ENCODE measurements at regions not wholly inside any gene's neighbourhood (a gene's known extent, or its start where the extent isn't known, plus 50 kb on each side); places are given as distances from the start of the nearest gene placed in this dataset.

DNA sequence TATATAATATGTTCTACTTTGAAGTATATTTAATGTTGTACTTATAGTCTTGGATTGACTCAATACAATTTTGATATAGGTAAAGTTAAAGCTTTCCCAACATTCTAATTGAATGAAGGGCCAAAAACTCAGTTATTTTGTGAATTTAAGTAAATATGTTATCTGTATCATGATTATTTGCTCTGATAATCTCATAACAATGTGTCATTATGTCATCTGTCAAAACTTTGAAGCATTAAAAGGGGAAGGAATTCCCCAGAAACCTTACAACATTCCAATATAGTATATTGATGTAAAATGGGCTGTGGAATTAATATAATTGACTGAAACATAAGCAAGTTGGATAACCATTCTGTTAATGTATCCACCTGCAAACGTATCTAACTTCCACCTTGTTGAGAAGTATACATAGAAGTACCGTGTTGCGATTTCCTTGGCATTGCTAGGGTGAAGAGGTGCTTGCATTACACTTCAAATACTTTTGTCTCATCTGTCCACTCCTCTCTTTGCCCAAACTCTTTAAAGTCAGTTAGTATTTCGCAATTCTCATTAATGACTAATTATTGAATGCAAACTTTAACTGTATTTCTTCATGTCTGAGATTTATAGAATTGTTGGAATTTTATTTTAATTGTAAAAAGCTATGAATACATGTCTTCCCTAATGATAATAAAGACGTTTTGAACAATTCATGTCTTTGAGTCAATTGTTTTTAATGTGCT is 1982.1 kb upstream of the ADGRL3 start:
- TF ChIP-seq, protein P1, sequence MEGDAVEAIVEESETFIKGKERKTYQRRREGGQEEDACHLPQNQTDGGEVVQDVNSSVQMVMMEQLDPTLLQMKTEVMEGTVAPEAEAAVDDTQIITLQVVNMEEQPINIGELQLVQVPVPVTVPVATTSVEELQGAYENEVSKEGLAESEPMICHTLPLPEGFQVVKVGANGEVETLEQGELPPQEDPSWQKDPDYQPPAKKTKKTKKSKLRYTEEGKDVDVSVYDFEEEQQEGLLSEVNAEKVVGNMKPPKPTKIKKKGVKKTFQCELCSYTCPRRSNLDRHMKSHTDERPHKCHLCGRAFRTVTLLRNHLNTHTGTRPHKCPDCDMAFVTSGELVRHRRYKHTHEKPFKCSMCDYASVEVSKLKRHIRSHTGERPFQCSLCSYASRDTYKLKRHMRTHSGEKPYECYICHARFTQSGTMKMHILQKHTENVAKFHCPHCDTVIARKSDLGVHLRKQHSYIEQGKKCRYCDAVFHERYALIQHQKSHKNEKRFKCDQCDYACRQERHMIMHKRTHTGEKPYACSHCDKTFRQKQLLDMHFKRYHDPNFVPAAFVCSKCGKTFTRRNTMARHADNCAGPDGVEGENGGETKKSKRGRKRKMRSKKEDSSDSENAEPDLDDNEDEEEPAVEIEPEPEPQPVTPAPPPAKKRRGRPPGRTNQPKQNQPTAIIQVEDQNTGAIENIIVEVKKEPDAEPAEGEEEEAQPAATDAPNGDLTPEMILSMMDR (conservative IDR thresholded peaks at IDR 0.05; ENCODE audit: low read depth in 2 of 2), result no peak
- no peak for TF ChIP-seq EZH2 (IDR thresholded peaks at IDR 0.05; ENCODE audit: low read depth, unreplicated experiment)
